Thyroid gland (tissue), 4 donors: ENCODE measurements at regions not wholly inside any gene's neighbourhood (a gene's known extent, or its start where the extent isn't known, plus 50 kb on each side); places are given as distances from the start of the nearest gene placed in this dataset.

ENCODE experiments used
- DNase-seq, 2 donors: peaks; one replicate each; pipeline ENCODE4 v3.0.0-alpha.2; 2019
- H3K27ac ChIP-seq, 3 donors: fragments of 200-600 bp; sonication (generic); 1 replicate in 2 of 3; 2 replicates in 1 of 3; pipeline ENCODE4 v1.5.1; 2016 to 2019; ENCODE audit warnings: mild to moderate bottlenecking in 1 of 3, moderate library complexity in 1 of 3
- H3K27me3 ChIP-seq: fragments of 200-600 bp; sonication (generic); one replicate; pipeline ENCODE4 v1.5.1; 2019
- H3K36me3 ChIP-seq, 2 donors: fragments of 200-600 bp; sonication (generic); one replicate each; pipeline ENCODE4 v1.5.1; 2016 to 2019
- H3K4me1 ChIP-seq, 2 donors: fragments of 200-600 bp; sonication (generic); one replicate each; pipeline ENCODE4 v1.5.1; 2017 to 2019
- H3K4me3 ChIP-seq, 3 donors: fragments of 200-600 bp; sonication (generic); replicated peaks in 1 of 3; 1 replicate in 2 of 3; 2 replicates in 1 of 3; pipeline ENCODE4 v1.5.1; 2016; ENCODE audit warnings: mild to moderate bottlenecking in 1 of 3
- H3K9me3 ChIP-seq: fragments of 200-600 bp; sonication (generic); one replicate; pipeline ENCODE4 v1.5.1; 2017
- POLR2A ChIP-seq, 2 donors: fragments of 450-650 bp; IDR thresholded peaks; one replicate each; pipeline ENCODE4 v1.6.1; 2017; ENCODE audit warnings: antibody characterized with exemption in 2 of 2, mild to moderate bottlenecking in 2 of 2, moderate library complexity in 1 of 2
- WGBS, 2 donors: methylation state at CpG; one replicate each; pipeline ENCODE4 v1.1.5; 2017; 5-methylcytosine and 5-hydroxymethylcytosine counted together
- intact Hi-C: fragments of 100-400 bp; cut with DNase I; formaldehyde crosslinking; loops from one replicate; pipeline ENCODE4 v1.15.1; 2023
- TF ChIP-seq, protein P1 (sequence below), 6 experiments: fragments of 200-600 bp in 3 of 6; fragments of 450-650 bp in 3 of 6; sonication (generic) in 3 of 6; IDR thresholded peaks; one replicate each; pipeline ENCODE4 v1.5.1; 2016 to 2019; ENCODE audit warnings: antibody characterized with exemption in 6 of 6, mild to moderate bottlenecking in 2 of 6, inconsistent platforms in 1 of 6, moderate library complexity in 1 of 6

GRCh38 chr5:143683459-143683858 is 128.5 kb upstream of the HMHB1 start:
- Histone ChIP-seq H3K9me3 (no peaks in the 10 kb centered on the region), H3K4me3 (no peak overlapping the region), H3K27me3 (no peaks in the 10 kb centered on the region), H3K27ac (no peak overlapping the region), H3K36me3 (no peaks in the 10 kb centered on the region), H3K4me1 (peaks cover 11 to 26% of the 10 kb centered on the region in 2 donors)
- intact Hi-C loops: no loop called here
- WGBS, 2 donors: 91 to 100% methylated on average over 1 of the region's 1 CpG
- no peak for TF ChIP-seq POLR2A (IDR thresholded peaks at IDR 0.05)
- TF ChIP-seq, protein P1, sequence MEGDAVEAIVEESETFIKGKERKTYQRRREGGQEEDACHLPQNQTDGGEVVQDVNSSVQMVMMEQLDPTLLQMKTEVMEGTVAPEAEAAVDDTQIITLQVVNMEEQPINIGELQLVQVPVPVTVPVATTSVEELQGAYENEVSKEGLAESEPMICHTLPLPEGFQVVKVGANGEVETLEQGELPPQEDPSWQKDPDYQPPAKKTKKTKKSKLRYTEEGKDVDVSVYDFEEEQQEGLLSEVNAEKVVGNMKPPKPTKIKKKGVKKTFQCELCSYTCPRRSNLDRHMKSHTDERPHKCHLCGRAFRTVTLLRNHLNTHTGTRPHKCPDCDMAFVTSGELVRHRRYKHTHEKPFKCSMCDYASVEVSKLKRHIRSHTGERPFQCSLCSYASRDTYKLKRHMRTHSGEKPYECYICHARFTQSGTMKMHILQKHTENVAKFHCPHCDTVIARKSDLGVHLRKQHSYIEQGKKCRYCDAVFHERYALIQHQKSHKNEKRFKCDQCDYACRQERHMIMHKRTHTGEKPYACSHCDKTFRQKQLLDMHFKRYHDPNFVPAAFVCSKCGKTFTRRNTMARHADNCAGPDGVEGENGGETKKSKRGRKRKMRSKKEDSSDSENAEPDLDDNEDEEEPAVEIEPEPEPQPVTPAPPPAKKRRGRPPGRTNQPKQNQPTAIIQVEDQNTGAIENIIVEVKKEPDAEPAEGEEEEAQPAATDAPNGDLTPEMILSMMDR (IDR thresholded peaks at IDR 0.05): no peak
- DNase-seq: no peak

- intact Hi-C loops: no loop called here
- 82 to 88% methylated on average over 3 of the region's 3 CpGs for WGBS, 2 donors
- TF ChIP-seq, protein P1 (IDR thresholded peaks at IDR 0.05): no peak
- TF ChIP-seq POLR2A (IDR thresholded peaks at IDR 0.05): no peak
These were observed 129.0 kb upstream of the HMHB1 start for GRCh38 chr5:143682929-143683386.

DNA sequence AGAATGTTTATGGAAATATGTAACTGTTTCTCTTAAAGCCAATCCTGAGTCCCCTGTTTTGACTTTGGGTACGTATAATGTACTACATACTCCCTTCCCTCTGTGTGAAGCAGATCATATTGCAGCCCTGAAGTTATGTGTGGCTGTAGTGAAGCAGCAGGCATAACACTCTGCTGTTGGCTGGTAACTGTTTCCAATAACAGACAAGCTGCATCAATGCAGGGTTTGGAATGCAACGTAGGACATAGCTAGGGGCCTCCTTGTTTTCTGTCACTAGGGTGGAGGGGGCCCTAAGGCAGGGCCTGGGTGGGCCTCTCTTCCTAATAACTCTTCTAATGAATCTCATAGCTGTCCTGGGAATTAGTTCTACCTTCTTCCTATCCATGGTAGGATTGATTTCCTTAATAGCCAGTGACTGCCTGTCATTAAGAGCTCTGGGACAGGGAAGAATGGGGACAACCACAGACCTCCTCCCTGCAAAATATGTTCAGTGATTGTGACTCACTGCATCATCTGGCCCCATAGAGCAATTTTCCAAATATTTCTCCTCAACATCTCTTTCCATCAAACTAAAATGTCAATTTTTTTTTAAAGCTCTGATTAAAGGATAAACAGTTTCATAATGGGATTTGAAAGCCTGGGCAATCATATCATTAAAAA is 129.6 kb upstream of the HMHB1 start:
- H3K36me3 ChIP-seq: no peaks in the 10 kb centered on the region
- 61 to 68% methylated on average over 2 of the region's 2 CpGs for WGBS, 2 donors
- no peak overlapping the region for H3K4me3 ChIP-seq
- H3K27me3 ChIP-seq: no peaks in the 10 kb centered on the region
- no peak for DNase-seq
- no peaks in the 10 kb centered on the region for H3K9me3 ChIP-seq
- peaks cover 12 to 32% of the 10 kb centered on the region in 2 donors for H3K4me1 ChIP-seq
- no peak overlapping the region for H3K27ac ChIP-seq
- TF ChIP-seq POLR2A (IDR thresholded peaks at IDR 0.05): no peak
- TF ChIP-seq, protein P1 (IDR thresholded peaks at IDR 0.05): no peak
- intact Hi-C loops: no loop called here

More at GRCh38 chr5:143682929-143683386, 129.0 kb upstream of the HMHB1 start:
- Histone ChIP-seq H3K9me3 (no peaks in the 10 kb centered on the region), H3K27me3 (no peaks in the 10 kb centered on the region), H3K4me3 (no peak overlapping the region), H3K36me3 (no peaks in the 10 kb centered on the region), H3K27ac (no peak overlapping the region), H3K4me1 (peaks cover 11 to 26% of the 10 kb centered on the region in 2 donors)
- no peak for DNase-seq

- no peak for TF ChIP-seq POLR2A (IDR thresholded peaks at IDR 0.05)
- TF ChIP-seq, protein P1 (IDR thresholded peaks at IDR 0.05): no peak
- no peak for DNase-seq
- no peaks in the 10 kb centered on the region for H3K9me3 ChIP-seq
- H3K4me1 ChIP-seq: peaks cover 17 to 36% of the 10 kb centered on the region in 2 donors
- H3K4me3 ChIP-seq: no peak overlapping the region
- intact Hi-C loops: no loop called here
- H3K27me3 ChIP-seq: no peaks in the 10 kb centered on the region
- WGBS, 2 donors: 94 to 95% methylated on average over 4 of the region's 4 CpGs
- H3K36me3 ChIP-seq: no peaks in the 10 kb centered on the region
- peak overlapping the region in 2 of 3 donors; percentile 3 to 39 for H3K27ac ChIP-seq
These were observed 131.2 kb upstream of the HMHB1 start for GRCh38 chr5:143680672-143681259.

- DNase-seq: peak; percentile 36 to 44
- Histone ChIP-seq H3K4me3 (no peak overlapping the region), H3K36me3 (no peaks in the 10 kb centered on the region), H3K27me3 (no peaks in the 10 kb centered on the region), H3K27ac (peak overlapping the region; percentile 3 to 39 (median 21)), H3K9me3 (no peaks in the 10 kb centered on the region), H3K4me1 (peaks cover 17 to 36% of the 10 kb centered on the region in 2 donors)
- 19 to 22% methylated on average over 1 of the region's 1 CpG for WGBS, 2 donors
- intact Hi-C loops: no loop called here
- TF ChIP-seq, protein P1 (IDR thresholded peaks at IDR 0.05): no peak
- TF ChIP-seq POLR2A (IDR thresholded peaks at IDR 0.05): no peak
These were observed 132.2 kb upstream of the HMHB1 start for GRCh38 chr5:143679777-143680176.
